Lower leg skin (tissue), 4 donors: ENCODE measurements at regions not wholly inside any gene's neighbourhood (a gene's known extent, or its start where the extent isn't known, plus 50 kb on each side); places are given as distances from the start of the nearest gene placed in this dataset.

ENCODE experiments used
- DNase-seq, 2 donors: peaks; one replicate each; pipeline ENCODE4 v3.0.0-alpha.2; 2019; ENCODE audit warnings: low spot score in 2 of 2
- H3K4me3 ChIP-seq: fragments of 200-600 bp; sonication (generic); 2 replicates; pipeline ENCODE4 v1.5.1; 2017; ENCODE audit warnings: mild to moderate bottlenecking, low read depth; ENCODE audit not compliant: poor library complexity, severe bottlenecking
- CTCF ChIP-seq, 3 donors: fragments of 450-650 bp; IDR thresholded peaks; one replicate each; pipeline ENCODE4 v1.5.1; 2016; ENCODE audit warnings: antibody characterized with exemption in 3 of 3, mild to moderate bottlenecking in 3 of 3, moderate library complexity in 2 of 3
- POLR2A ChIP-seq, 2 donors: fragments of 450-650 bp; IDR thresholded peaks; one replicate each; pipeline ENCODE4 v1.6.1; 2016 to 2017; ENCODE audit warnings: antibody characterized with exemption in 2 of 2, mild to moderate bottlenecking in 1 of 2, moderate library complexity in 1 of 2
- WGBS, 2 donors: methylation state at CpG; one replicate each; pipeline ENCODE4 v1.1.5; 2018; 5-methylcytosine and 5-hydroxymethylcytosine counted together
- intact Hi-C: fragments of 100-400 bp; cut with DNase I; formaldehyde crosslinking; loops from one replicate; pipeline ENCODE4 v1.15.0; 2023; ENCODE audit warnings: low total_unique reads

DNA sequence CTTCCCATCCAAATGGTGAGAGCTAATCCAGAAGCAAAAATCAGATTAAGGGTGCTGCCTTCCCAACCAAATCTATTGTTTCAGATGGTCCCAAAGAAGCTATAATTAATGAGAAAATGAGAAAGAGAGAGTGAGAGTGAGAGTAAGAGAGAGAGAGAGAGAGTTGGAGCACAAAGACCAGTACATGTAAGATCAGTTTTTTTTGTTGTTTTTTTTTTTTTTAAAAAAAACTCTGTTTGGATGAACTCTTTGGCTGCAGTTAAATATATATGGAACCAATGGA is 305.6 kb downstream of the PTEN start:
- no peak overlapping the region for H3K4me3 ChIP-seq
- intact Hi-C loops = no loop called here
- TF ChIP-seq POLR2A (IDR thresholded peaks at IDR 0.05) = no peak
- TF ChIP-seq CTCF (IDR thresholded peaks at IDR 0.05) = no peak
- DNase-seq = no peak

- DNase-seq = no peak
- TF ChIP-seq CTCF (IDR thresholded peaks at IDR 0.05) (no peak), POLR2A (IDR thresholded peaks at IDR 0.05) (no peak)
- no peak overlapping the region for H3K4me3 ChIP-seq
- intact Hi-C loops = no loop called here
- 95 to 100% methylated on average over 1 of the region's 1 CpG for WGBS, 2 donors
Measured at GRCh38 chr10:88170628-88171027, 307.2 kb downstream of the PTEN start.

GRCh38 chr10:88172159-88172558 is 308.7 kb downstream of the PTEN start:
- intact Hi-C loops = no loop called here
- no peak for TF ChIP-seq POLR2A (IDR thresholded peaks at IDR 0.05)
- no peak for TF ChIP-seq CTCF (IDR thresholded peaks at IDR 0.05)
- WGBS, 2 donors = 53 to 62% methylated on average over 1 of the region's 1 CpG
- H3K4me3 ChIP-seq = no peak overlapping the region
- no peak for DNase-seq

DNA sequence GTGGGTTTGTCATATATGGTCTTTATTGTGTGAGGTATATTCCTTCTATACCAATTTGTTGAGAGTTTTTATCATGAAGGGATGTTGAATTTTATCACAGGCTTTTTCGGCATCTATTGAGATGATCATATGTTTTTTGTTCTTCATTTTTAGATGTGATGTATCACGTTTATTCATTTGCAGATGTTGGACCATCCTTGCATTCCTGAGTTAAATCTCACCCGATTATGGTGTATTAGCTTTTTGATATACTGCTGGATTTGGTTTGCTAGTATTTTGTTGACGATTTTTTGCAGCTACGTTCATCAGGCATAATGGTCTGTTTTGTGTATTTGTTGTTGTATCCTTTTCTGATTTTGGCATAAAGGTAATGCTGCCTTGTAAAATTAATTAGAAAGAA is 311.0 kb downstream of the PTEN start:
- DNase-seq = no peak
- TF ChIP-seq POLR2A (IDR thresholded peaks at IDR 0.05) = no peak
- 89 to 95% methylated on average over 5 of the region's 5 CpGs for WGBS, 2 donors
- no peak overlapping the region for H3K4me3 ChIP-seq
- intact Hi-C loops = no loop called here

DNA sequence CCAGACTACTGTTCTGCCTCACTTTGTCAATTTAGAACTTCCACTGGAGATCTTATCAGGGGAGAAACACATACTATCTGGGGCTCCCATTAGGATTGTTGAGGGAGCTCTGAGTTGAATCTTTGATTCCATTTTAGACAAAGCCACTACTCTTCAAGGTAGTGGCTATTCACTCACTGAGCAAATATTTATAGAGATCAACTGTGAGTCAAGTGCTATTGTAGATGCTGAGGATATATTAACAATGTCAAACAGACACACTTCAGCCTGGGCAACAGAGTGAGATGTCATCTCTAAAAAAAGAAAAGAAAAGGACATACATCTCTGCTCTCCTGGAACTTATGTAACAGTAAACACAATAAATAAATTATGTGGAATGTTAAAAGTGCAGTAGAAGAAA is 315.3 kb downstream of the PTEN start:
- TF ChIP-seq POLR2A (IDR thresholded peaks at IDR 0.05) (no peak), CTCF (IDR thresholded peaks at IDR 0.05) (no peak)
- intact Hi-C loops = no loop called here
- H3K4me3 ChIP-seq = no peak overlapping the region
- no peak for DNase-seq

- DNase-seq = no peak
- TF ChIP-seq POLR2A (IDR thresholded peaks at IDR 0.05) (no peak), CTCF (IDR thresholded peaks at IDR 0.05) (no peak)
- 85 to 90% methylated on average over 3 of the region's 3 CpGs for WGBS, 2 donors
- H3K4me3 ChIP-seq = no peak overlapping the region
- intact Hi-C loops = no loop called here
Measured at GRCh38 chr10:88179831-88180230, 316.4 kb downstream of the PTEN start.
